ENCODE measurements at regions not wholly inside any gene's neighbourhood (a gene's known extent, or its start where the extent isn't known, plus 50 kb on each side); places are given as distances from the start of the nearest gene placed in this dataset.

DNA sequence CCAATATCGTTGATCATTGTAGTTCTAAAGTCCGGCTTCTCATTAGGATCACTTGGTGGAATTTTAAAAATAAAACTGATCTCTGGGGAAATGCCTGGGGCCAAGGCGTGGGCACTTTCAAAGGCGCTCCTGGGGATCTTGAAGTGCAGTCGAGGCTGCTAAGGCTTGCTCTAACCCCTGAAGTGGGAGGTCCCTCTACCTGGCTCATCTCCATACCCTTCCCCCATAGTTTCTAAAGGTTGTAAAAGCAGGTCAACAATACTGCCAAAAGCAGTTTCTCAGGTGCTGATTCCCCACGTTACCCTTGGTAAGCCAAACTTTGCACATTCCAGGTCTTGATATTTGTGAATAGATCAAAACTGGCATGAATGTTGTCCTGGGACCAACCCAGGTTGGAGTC is 79.0 kb upstream of the SP8 start:
- TF ChIP-seq, protein P1, sequence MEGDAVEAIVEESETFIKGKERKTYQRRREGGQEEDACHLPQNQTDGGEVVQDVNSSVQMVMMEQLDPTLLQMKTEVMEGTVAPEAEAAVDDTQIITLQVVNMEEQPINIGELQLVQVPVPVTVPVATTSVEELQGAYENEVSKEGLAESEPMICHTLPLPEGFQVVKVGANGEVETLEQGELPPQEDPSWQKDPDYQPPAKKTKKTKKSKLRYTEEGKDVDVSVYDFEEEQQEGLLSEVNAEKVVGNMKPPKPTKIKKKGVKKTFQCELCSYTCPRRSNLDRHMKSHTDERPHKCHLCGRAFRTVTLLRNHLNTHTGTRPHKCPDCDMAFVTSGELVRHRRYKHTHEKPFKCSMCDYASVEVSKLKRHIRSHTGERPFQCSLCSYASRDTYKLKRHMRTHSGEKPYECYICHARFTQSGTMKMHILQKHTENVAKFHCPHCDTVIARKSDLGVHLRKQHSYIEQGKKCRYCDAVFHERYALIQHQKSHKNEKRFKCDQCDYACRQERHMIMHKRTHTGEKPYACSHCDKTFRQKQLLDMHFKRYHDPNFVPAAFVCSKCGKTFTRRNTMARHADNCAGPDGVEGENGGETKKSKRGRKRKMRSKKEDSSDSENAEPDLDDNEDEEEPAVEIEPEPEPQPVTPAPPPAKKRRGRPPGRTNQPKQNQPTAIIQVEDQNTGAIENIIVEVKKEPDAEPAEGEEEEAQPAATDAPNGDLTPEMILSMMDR (conservative IDR thresholded peaks at IDR 0.05; ENCODE audit: low read length) = no peak
- TF ChIP-seq EZH2phosphoT487 (IDR thresholded peaks at IDR 0.05; ENCODE audit: borderline replicate concordance) = no peak
